AG20443 (cell line): ENCODE measurements at regions not wholly inside any gene's neighbourhood (a gene's known extent, or its start where the extent isn't known, plus 50 kb on each side); places are given as distances from the start of the nearest gene placed in this dataset.

ENCODE experiments used
- DNase-seq: peaks from one replicate; pipeline ENCODE4 v3.0.0; 2012; ENCODE audit warnings: low spot score, mixed read lengths

GRCh38 chr20:19929012-19929360 lies 88.2 kb upstream of the NAA20 start:
- no peak for DNase-seq

- no peak for DNase-seq
Observed at GRCh38 chr20:19929481-19930145, 87.5 kb upstream of the NAA20 start.

GRCh38 chr20:19930426-19930825 lies 86.7 kb upstream of the NAA20 start:
- no peak for DNase-seq

- peak; percentile 86 for DNase-seq
Observed at GRCh38 chr20:19932170-19932667, 84.9 kb upstream of the NAA20 start.

GRCh38 chr20:19934792-19935491 lies 82.2 kb upstream of the NAA20 start:
- DNase-seq = no peak

- no peak for DNase-seq
Observed at GRCh38 chr20:19935842-19936241, 81.3 kb upstream of the NAA20 start.

GRCh38 chr20:19936466-19937200 lies 80.5 kb upstream of the NAA20 start:
- no peak for DNase-seq

- DNase-seq = no peak
Observed at GRCh38 chr20:19937218-19937617, 79.9 kb upstream of the NAA20 start.

GRCh38 chr20:19937651-19938420 lies 79.3 kb upstream of the NAA20 start:
- DNase-seq = no peak

- DNase-seq = no peak
Observed at GRCh38 chr20:19938421-19939090, 78.6 kb upstream of the NAA20 start.

- DNase-seq = peak; percentile 17
Observed at GRCh38 chr20:19940988-19941460, 76.1 kb upstream of the NAA20 start.

GRCh38 chr20:19942611-19943010 lies 74.6 kb upstream of the NAA20 start:
- no peak for DNase-seq

- no peak for DNase-seq
Observed at GRCh38 chr20:19943061-19943521, 74.1 kb upstream of the NAA20 start.

GRCh38 chr20:19944772-19945459 lies 72.2 kb upstream of the NAA20 start:
- peak; percentile 20 for DNase-seq

- DNase-seq = no peak
Observed at GRCh38 chr20:19945732-19946670, 71.2 kb upstream of the NAA20 start.

GRCh38 chr20:19947611-19948264 lies 69.4 kb upstream of the NAA20 start:
- no peak for DNase-seq

- no peak for DNase-seq
Observed at GRCh38 chr20:19949195-19949867, 67.8 kb upstream of the NAA20 start.

- DNase-seq = no peak
Observed at GRCh38 chr20:19950042-19950441, 67.1 kb upstream of the NAA20 start.

- no peak for DNase-seq
Observed at GRCh38 chr20:19952392-19952791, 64.8 kb upstream of the NAA20 start.
